ENCODE measurements at regions not wholly inside any gene's neighbourhood (a gene's known extent, or its start where the extent isn't known, plus 50 kb on each side); places are given as distances from the start of the nearest gene placed in this dataset.
"Not testable (repeated sequence)": the region's sequence is repeated elsewhere in the genome, so short reads cannot be mapped to it uniquely, and the experiment has no call there.

- Histone ChIP-seq H3K27me3 (no peaks in the 10 kb centered on the region), H3K27ac (peak overlapping the region; percentile 66 to 75), H3K4me3 (no peak overlapping the region), H3K4me1 (peaks cover 0 to 55% (median 28%) of the 10 kb centered on the region in 4 donors), H3K9me3 (no peaks in the 10 kb centered on the region), H3K36me3 (no peaks in the 10 kb centered on the region)
- TF ChIP-seq, protein P1, sequence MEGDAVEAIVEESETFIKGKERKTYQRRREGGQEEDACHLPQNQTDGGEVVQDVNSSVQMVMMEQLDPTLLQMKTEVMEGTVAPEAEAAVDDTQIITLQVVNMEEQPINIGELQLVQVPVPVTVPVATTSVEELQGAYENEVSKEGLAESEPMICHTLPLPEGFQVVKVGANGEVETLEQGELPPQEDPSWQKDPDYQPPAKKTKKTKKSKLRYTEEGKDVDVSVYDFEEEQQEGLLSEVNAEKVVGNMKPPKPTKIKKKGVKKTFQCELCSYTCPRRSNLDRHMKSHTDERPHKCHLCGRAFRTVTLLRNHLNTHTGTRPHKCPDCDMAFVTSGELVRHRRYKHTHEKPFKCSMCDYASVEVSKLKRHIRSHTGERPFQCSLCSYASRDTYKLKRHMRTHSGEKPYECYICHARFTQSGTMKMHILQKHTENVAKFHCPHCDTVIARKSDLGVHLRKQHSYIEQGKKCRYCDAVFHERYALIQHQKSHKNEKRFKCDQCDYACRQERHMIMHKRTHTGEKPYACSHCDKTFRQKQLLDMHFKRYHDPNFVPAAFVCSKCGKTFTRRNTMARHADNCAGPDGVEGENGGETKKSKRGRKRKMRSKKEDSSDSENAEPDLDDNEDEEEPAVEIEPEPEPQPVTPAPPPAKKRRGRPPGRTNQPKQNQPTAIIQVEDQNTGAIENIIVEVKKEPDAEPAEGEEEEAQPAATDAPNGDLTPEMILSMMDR (IDR thresholded peaks at IDR 0.05) = no peak
- intact Hi-C loops (cut with DNase I; ENCODE audit: low total_unique reads) = no loop called here
- no peak for DNase-seq
Measured at GRCh38 chr4:72895408-72895807, 174.1 kb downstream of the COX18 start.

DNA sequence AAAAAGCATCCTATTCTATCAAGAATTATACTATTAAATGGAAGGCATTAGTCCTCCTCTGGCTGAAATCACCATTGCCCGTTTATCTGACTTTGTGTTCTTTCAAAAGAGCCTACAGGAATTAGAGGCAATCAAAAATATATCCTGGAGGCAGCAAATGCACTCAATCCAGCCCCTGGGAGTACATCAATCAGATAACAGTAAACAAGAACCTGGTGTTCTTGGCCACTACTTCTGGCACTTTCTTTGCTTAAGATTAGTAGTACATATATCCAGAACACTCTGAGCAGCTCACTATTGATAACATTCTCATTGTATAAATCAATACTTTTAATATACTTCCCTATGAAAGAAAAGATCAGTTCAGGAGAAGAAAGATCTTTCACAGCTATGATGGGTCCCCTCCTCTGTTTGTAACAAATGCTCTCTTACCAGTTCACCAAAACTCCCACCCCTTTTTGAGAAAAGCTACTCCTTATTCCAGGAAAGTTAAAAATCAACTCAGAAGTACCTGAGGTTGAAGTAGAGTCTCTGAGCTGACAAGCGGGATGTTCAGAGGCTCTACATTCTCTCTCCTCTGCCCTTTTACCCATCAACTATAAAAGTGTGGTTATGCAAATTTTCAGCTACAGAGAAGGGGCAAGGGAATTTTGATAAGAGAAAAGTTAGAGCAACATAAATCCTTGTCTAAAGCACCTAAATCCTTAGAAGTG, 176.0 kb downstream of the COX18 start:
- H3K4me3 ChIP-seq = no peak overlapping the region
- TF ChIP-seq, protein P1 (IDR thresholded peaks at IDR 0.05) = no peak
- H3K27ac ChIP-seq = peak overlapping the region; percentile 66 to 75
- H3K9me3 ChIP-seq = no peaks in the 10 kb centered on the region
- H3K4me1 ChIP-seq = peaks cover 0 to 57% (median 28%) of the 10 kb centered on the region in 4 donors
- no peak for DNase-seq
- intact Hi-C loops (cut with DNase I; ENCODE audit: low total_unique reads) = no loop called here
- H3K36me3 ChIP-seq = no peaks in the 10 kb centered on the region
- no peaks in the 10 kb centered on the region for H3K27me3 ChIP-seq

- TF ChIP-seq, protein P1 (IDR thresholded peaks at IDR 0.05) = no peak
- intact Hi-C loops (cut with DNase I; ENCODE audit: low total_unique reads) = no loop called here
- Histone ChIP-seq H3K27ac (no peak overlapping the region), H3K27me3 (no peaks in the 10 kb centered on the region), H3K4me3 (no peak overlapping the region), H3K4me1 (peaks cover 0 to 20% (median 11%) of the 10 kb centered on the region in 4 donors), H3K36me3 (no peaks in the 10 kb centered on the region), H3K9me3 (no peaks in the 10 kb centered on the region)
- DNase-seq = no peak
Measured at GRCh38 chr4:72888331-72888730, 181.2 kb downstream of the COX18 start.

DNA sequence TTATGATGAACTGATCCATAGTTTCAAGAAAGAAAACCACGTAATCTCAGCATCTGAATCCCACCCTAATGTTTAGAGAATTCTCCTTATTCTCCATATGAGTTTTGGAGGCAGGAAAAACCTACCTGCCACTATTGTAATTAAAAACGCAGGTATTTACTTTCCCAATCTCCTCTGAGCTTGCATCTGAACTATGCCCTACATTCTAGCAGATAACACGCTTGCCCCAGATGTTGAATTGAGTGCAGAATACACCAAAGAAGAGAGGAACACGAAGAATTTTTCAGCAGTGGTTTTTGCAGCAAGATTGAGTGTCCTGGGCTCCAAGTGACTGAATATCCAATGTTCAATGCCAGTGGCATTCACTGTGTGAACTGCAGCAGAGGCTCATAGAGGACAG, 182.4 kb downstream of the COX18 start:
- intact Hi-C loops (cut with DNase I; ENCODE audit: low total_unique reads) = no loop called here

DNA sequence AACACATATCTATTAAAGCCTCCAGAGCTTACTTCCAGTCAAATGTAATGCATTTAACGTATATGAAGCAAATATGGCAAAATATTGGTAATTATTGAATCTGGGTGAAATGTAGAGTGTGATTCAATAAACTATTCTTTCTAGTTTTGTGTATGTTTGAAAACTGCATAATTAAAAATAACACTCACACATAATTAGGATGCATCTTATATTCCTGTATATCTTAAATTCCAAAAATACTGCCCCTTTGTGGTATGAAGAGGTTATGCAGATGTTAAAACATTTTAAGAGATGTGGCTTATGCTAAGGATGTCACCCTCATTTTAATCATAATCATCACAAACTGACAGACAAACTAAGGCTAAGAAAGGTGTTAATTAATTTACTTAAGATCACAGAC, 182.9 kb downstream of the COX18 start:
- TF ChIP-seq, protein P1 (IDR thresholded peaks at IDR 0.05) = no peak
- no peaks in the 10 kb centered on the region for H3K27me3 ChIP-seq
- DNase-seq = no peak
- peaks cover 0 to 3% (median 0%) of the 10 kb centered on the region in 4 donors for H3K4me1 ChIP-seq
- no peak overlapping the region for H3K27ac ChIP-seq
- H3K4me3 ChIP-seq = no peak overlapping the region
- no peaks in the 10 kb centered on the region for H3K36me3 ChIP-seq
- H3K9me3 ChIP-seq = no peaks in the 10 kb centered on the region
- intact Hi-C loops (cut with DNase I; ENCODE audit: low total_unique reads) = no loop called here

More for the DNA sequence above, 182.4 kb downstream of the COX18 start:
- H3K4me3 ChIP-seq = no peak overlapping the region
- H3K4me1 ChIP-seq = peaks cover 0 to 9% (median 1%) of the 10 kb centered on the region in 4 donors
- H3K27ac ChIP-seq = no peak overlapping the region
- no peaks in the 10 kb centered on the region for H3K27me3 ChIP-seq
- TF ChIP-seq, protein P1 (IDR thresholded peaks at IDR 0.05) = no peak
- no peaks in the 10 kb centered on the region for H3K36me3 ChIP-seq
- H3K9me3 ChIP-seq = no peaks in the 10 kb centered on the region
- DNase-seq = no peak

DNA sequence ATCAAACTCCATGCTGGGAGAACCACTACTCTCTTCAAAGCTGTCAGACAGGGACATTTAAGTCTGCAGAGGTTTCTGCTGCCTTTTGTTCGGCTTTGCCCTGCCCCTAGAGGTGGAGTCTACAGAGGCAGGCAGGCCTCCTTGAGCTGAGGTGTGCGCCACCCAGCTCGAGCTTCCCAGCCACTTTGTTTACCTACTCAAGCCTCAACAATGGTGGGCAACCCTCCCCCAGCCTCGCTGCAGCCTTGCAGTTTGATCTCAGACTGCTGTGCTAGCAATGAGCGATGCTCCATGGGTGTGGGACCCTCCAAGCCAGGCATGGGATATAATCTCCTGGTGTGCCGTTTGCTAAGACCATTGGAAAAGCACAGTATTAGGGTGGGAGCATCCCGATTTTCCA, 185.3 kb downstream of the COX18 start:
- H3K36me3 ChIP-seq; H3K27me3 ChIP-seq; intact Hi-C loops (cut with DNase I; ENCODE audit: low total_unique reads); H3K27ac ChIP-seq; H3K4me1 ChIP-seq; H3K9me3 ChIP-seq; H3K4me3 ChIP-seq; DNase-seq: not testable (repeated sequence)
